A673 (cell line): ENCODE measurements at regions not wholly inside any gene's neighbourhood (a gene's known extent, or its start where the extent isn't known, plus 50 kb on each side); places are given as distances from the start of the nearest gene placed in this dataset.

ENCODE experiments used
- BruUV-seq: library from RNA; stranded (reverse); fragments of 400-500 nt; replicated peaks from 2 replicates; lab custom pipeline; 2021; lab: Mats Ljungman, UMichigan
- CTCF ChIA-PET: fragments of 300-600 bp; sonication (Branson Sonifier 250); formaldehyde crosslinking; loops from one replicate; lab custom pipeline; 2022; ENCODE audit warnings: antibody characterized with exemption; lab: Charles Lee
- POLR2A ChIA-PET: fragments of 300-600 bp; sonication (Branson Sonifier 250); formaldehyde crosslinking; loops from one replicate; lab custom pipeline; 2022; ENCODE audit warnings: antibody characterized with exemption; ENCODE audit not compliant: low non-redundant PET; lab: Charles Lee
- DNase-seq: peaks from one replicate; pipeline ENCODE4 v3.0.0-alpha.2; 2015; ENCODE audit warnings: low spot score
- H3K27ac ChIP-seq: fragments of 200-600 bp; sonication (generic); 2 replicates; pipeline ENCODE4 v1.5.1; 2016; ENCODE audit warnings: mixed run types, low read depth, mild to moderate bottlenecking, mixed read lengths, antibody characterized with exemption, low read length; ENCODE audit not compliant: poor library complexity, severe bottlenecking
- H3K27me3 ChIP-seq: fragments of 200-600 bp; sonication (generic); replicated peaks from 2 replicates; pipeline ENCODE4 v1.6.1; 2017; ENCODE audit warnings: mixed run types, low read depth, mild to moderate bottlenecking, mixed read lengths, antibody characterized with exemption, low read length; ENCODE audit not compliant: insufficient read depth, poor library complexity
- H3K36me3 ChIP-seq: fragments of 200-600 bp; sonication (generic); 2 replicates; pipeline ENCODE4 v1.6.1; 2016; ENCODE audit warnings: mixed run types, mild to moderate bottlenecking, mixed read lengths, antibody characterized with exemption, low read length; ENCODE audit not compliant: insufficient read depth, poor library complexity, severe bottlenecking
- H3K4me1 ChIP-seq: fragments of 200-600 bp; sonication (generic); 2 replicates; pipeline ENCODE4 v1.6.1; 2017; ENCODE audit warnings: mixed run types, mild to moderate bottlenecking, mixed read lengths, antibody characterized with exemption, low read length; ENCODE audit not compliant: insufficient read depth, poor library complexity, severe bottlenecking
- H3K4me3 ChIP-seq: fragments of 200-600 bp; sonication (generic); 2 replicates; pipeline ENCODE4 v1.5.1; 2016; ENCODE audit warnings: low read depth, mixed run types, mild to moderate bottlenecking, mixed read lengths, low read length; ENCODE audit not compliant: poor library complexity, severe bottlenecking
- H3K9me3 ChIP-seq: fragments of 200-600 bp; sonication (generic); 2 replicates; pipeline ENCODE4 v1.6.1; 2016; ENCODE audit warnings: mixed run types, low read depth, mild to moderate bottlenecking, mixed read lengths, antibody characterized with exemption, low read length; ENCODE audit not compliant: poor library complexity, severe bottlenecking
- EZH2 ChIP-seq: fragments of 200-600 bp; sonication (generic); IDR thresholded peaks from 2 replicates; pipeline ENCODE4 v1.6.1; 2017; ENCODE audit warnings: borderline replicate concordance, low read depth, mild to moderate bottlenecking, mixed read lengths, antibody characterized with exemption, low read length; ENCODE audit not compliant: poor library complexity, severe bottlenecking
- intact Hi-C: fragments of 100-400 bp; cut with micrococcal nuclease; formaldehyde crosslinking; loops from one replicate; pipeline ENCODE4 v1.10.0; 2022; ENCODE audit not compliant: unreplicated experiment
- TF ChIP-seq, protein P1 (sequence below): fragments of 300-800, 200-600 bp; sonication (generic); conservative IDR thresholded peaks from 2 replicates; pipeline ENCODE4 v1.5.1; 2017; ENCODE audit warnings: low read depth, mild to moderate bottlenecking, antibody characterized with exemption, low read length, moderate library complexity, mixed read lengths

DNA sequence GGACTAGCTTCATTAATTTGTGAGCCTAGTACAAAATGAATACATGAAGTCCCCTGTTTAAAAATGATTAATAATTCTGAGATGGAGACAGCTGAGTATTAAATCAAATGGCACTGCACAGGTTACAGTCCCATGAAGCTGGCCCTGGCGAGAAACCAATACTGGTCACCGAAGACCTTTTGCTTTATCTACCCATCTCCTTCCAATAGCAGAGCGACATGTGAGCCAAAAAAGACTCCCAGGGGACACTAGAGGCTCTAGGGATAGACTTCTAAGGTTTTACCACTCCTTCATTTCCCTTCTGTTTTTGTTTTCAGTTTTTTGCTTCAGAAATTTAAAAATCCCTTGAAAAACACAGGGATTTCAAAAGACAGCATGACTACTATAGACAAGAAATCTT is 97.0 kb upstream of the CCSER1 start:
- intact Hi-C loops: no loop called here
- ChIA-PET POLR2A (no interaction called here), CTCF (no interaction called here)
- no peak overlapping the region for H3K4me3 ChIP-seq
- no peak for DNase-seq
- no peaks in the 10 kb centered on the region for H3K4me1 ChIP-seq
- no peaks in the 10 kb centered on the region for H3K27me3 ChIP-seq
- TF ChIP-seq, protein P1, sequence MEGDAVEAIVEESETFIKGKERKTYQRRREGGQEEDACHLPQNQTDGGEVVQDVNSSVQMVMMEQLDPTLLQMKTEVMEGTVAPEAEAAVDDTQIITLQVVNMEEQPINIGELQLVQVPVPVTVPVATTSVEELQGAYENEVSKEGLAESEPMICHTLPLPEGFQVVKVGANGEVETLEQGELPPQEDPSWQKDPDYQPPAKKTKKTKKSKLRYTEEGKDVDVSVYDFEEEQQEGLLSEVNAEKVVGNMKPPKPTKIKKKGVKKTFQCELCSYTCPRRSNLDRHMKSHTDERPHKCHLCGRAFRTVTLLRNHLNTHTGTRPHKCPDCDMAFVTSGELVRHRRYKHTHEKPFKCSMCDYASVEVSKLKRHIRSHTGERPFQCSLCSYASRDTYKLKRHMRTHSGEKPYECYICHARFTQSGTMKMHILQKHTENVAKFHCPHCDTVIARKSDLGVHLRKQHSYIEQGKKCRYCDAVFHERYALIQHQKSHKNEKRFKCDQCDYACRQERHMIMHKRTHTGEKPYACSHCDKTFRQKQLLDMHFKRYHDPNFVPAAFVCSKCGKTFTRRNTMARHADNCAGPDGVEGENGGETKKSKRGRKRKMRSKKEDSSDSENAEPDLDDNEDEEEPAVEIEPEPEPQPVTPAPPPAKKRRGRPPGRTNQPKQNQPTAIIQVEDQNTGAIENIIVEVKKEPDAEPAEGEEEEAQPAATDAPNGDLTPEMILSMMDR: no peak
- TF ChIP-seq EZH2: no peak
- no TSS peak for BruUV-seq
- H3K36me3 ChIP-seq: no peaks in the 10 kb centered on the region
- no peaks in the 10 kb centered on the region for H3K9me3 ChIP-seq
- no peak overlapping the region for H3K27ac ChIP-seq

DNA sequence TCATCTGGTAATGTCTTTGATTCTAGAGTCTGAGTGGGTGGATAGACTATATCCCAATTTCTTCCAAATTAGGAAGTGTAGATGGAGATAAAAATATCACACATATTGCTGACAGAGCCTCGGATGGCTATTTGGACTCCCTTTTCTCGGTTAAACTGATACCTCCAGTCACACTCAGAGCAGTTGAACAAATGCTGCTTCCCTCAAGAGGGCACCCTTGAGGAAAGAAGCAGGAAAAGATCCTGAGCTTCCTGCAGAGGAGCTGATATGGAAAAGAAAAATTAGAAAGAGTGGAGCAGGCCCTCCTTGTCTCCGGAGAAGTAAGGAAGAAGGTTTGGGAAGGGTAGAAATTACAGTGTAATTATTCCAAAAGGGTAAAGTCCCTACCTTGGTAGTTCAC is 96.2 kb upstream of the CCSER1 start:
- H3K27ac ChIP-seq: no peak overlapping the region
- no peaks in the 10 kb centered on the region for H3K36me3 ChIP-seq
- ChIA-PET POLR2A (no interaction called here), CTCF (no interaction called here)
- H3K27me3 ChIP-seq: no peaks in the 10 kb centered on the region
- DNase-seq: no peak
- intact Hi-C loops: no loop called here
- no peaks in the 10 kb centered on the region for H3K9me3 ChIP-seq
- no peak overlapping the region for H3K4me3 ChIP-seq
- BruUV-seq: no TSS peak
- H3K4me1 ChIP-seq: no peaks in the 10 kb centered on the region
- TF ChIP-seq EZH2: no peak
- TF ChIP-seq, protein P1: 0 out of 2 replicates have a peak, but pooled peaks have one; percentile 27

DNA sequence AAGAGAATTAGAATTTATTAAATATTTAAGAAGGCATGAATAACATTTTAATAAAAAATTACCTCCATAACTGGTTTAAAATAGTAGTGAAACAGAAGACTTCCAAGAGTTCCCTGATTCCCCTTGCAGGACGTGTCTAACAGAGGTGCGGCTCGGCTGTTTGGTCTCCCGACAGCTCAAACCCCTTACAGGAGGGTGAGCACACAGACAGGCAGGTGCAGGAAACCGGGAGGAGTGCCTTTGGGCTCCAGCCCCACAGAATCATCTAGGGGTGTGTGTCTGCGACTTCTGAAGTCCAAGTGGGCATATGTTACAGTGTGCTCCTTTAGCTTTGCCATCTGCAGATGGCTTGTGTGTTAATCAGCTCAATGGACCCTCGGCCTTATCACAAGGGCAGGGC is 88.1 kb upstream of the CCSER1 start:
- intact Hi-C loops: no loop called here
- TF ChIP-seq, protein P1: no peak
- no peak for TF ChIP-seq EZH2
- POLR2A ChIA-PET: no interaction called here

More for the DNA sequence above, 88.1 kb upstream of the CCSER1 start:
- Histone ChIP-seq H3K27ac (no peak overlapping the region), H3K4me3 (no peak overlapping the region), H3K4me1 (no peaks in the 10 kb centered on the region), H3K27me3 (no peaks in the 10 kb centered on the region), H3K9me3 (no peaks in the 10 kb centered on the region), H3K36me3 (no peaks in the 10 kb centered on the region)
- CTCF ChIA-PET: no interaction called here
- no TSS peak for BruUV-seq
- no peak for DNase-seq
